D721Med (cell line): ENCODE measurements at regions not wholly inside any gene's neighbourhood (a gene's known extent, or its start where the extent isn't known, plus 50 kb on each side); places are given as distances from the start of the nearest gene placed in this dataset.

Experiments used
- DNase-seq: peaks from one replicate; pipeline ENCODE4 v3.0.0; 2011; ENCODE audit warnings: low spot score; ENCODE audit not compliant: insufficient read length
- FAIRE-seq: peaks from 2 replicates; lab custom pipeline; 2011; peaks lifted over from hg19 to GRCh38; lab: Jason Lieb, UNC
- CTCF ChIP-seq: IDR thresholded peaks from 2 replicates; pipeline ENCODE4 v1.5.1; 2012; ENCODE audit warnings: mild to moderate bottlenecking, control low read depth; ENCODE audit not compliant: insufficient read depth; ENCODE audit errors: missing control alignments

- DNase-seq = no peak
- no peak for TF ChIP-seq CTCF
- no peak for FAIRE-seq
Measured at GRCh38 chr4:124523816-124524215, 188.7 kb downstream of the ANKRD50 start.

GRCh38 chr4:124525524-124525923, 187.0 kb downstream of the ANKRD50 start:
- no peak for DNase-seq
- no peak for TF ChIP-seq CTCF
- FAIRE-seq = no peak

GRCh38 chr4:124526331-124526730, 186.2 kb downstream of the ANKRD50 start:
- TF ChIP-seq CTCF = no peak
- DNase-seq (no peak), FAIRE-seq (no peak)

- no peak for FAIRE-seq
- no peak for TF ChIP-seq CTCF
- DNase-seq = no peak
Measured at GRCh38 chr4:124526769-124527168, 185.8 kb downstream of the ANKRD50 start.

- no peak for TF ChIP-seq CTCF
- FAIRE-seq (no peak), DNase-seq (no peak)
Measured at GRCh38 chr4:124527364-124527763, 185.2 kb downstream of the ANKRD50 start.

GRCh38 chr4:124529131-124529530, 183.4 kb downstream of the ANKRD50 start:
- TF ChIP-seq CTCF = no peak
- FAIRE-seq = no peak
- no peak for DNase-seq

GRCh38 chr4:124530464-124531077, 182.0 kb downstream of the ANKRD50 start:
- TF ChIP-seq CTCF = no peak
- no peak for DNase-seq

More at GRCh38 chr4:124530464-124531077, 182.0 kb downstream of the ANKRD50 start:
- FAIRE-seq = no peak
